GM12891 (cell line): ENCODE measurements at regions not wholly inside any gene's neighbourhood (a gene's known extent, or its start where the extent isn't known, plus 50 kb on each side); places are given as distances from the start of the nearest gene placed in this dataset.
"Not testable (repeated sequence)": the region's sequence is repeated elsewhere in the genome, so short reads cannot be mapped to it uniquely, and the experiment has no call there.

ENCODE experiments used
- DNase-seq: peaks from one replicate; pipeline ENCODE4 v3.0.0; 2011; ENCODE audit warnings: low spot score; ENCODE audit not compliant: insufficient read length
- FAIRE-seq: peaks from 2 replicates; lab custom pipeline; 2011; peaks lifted over from hg19 to GRCh38; lab: Jason Lieb, UNC
- PAX5 ChIP-seq: IDR thresholded peaks from 2 replicates; pipeline ENCODE4 v1.6.1; 2011; ENCODE audit warnings: low read length, moderate library complexity, mild to moderate bottlenecking; ENCODE audit not compliant: insufficient read depth, severe bottlenecking
- POLR2A ChIP-seq: IDR thresholded peaks from 2 replicates; pipeline ENCODE4 v1.6.1; 2011; ENCODE audit warnings: low read depth, low read length, control low read depth
- POLR2AphosphoS5 ChIP-seq: IDR thresholded peaks from 2 replicates; pipeline ENCODE4 v1.6.1; 2011; ENCODE audit warnings: low read depth, low read length, control low read depth
- POU2F2 ChIP-seq: IDR thresholded peaks from 2 replicates; pipeline ENCODE4 v1.6.1; 2011; ENCODE audit warnings: low read depth, mild to moderate bottlenecking, control low read depth, low read length, moderate library complexity
- SPI1 ChIP-seq: IDR thresholded peaks from 2 replicates; pipeline ENCODE4 v1.6.1; 2011; ENCODE audit warnings: low read depth, low read length, control low read depth
- TAF1 ChIP-seq: IDR thresholded peaks from 2 replicates; pipeline ENCODE4 v1.6.1; 2011; ENCODE audit warnings: low read depth, low read length, control low read depth

GRCh38 chr6:21791056-21791455 lies 197.5 kb downstream of the SOX4 start:
- FAIRE-seq, result no peak
- TF ChIP-seq SPI1 (no peak), PAX5 (no peak)
- no peak for DNase-seq

DNA sequence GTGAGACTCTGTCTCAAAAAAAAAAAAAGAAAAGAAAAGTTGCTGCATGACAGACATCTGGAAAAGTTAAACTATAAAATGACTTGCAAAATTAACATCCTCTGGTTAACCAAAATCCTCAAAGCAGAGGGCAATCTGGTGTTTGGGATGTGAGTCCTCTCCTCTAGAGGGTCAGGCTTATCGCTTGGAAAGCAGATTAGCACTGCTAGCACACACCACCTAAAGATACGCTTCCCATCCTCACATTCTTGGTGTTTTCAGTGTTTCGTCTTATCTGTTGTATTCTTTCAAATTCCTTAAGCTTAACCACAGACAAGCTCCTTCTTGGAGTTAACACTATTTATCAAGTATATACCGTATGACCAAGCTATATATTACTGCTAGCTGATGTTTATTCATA lies 198.0 kb downstream of the SOX4 start:
- DNase-seq, result no peak
- FAIRE-seq, result no peak

GRCh38 chr6:21792177-21792576 lies 198.6 kb downstream of the SOX4 start:
- TF ChIP-seq POU2F2, result no peak
- no peak for TF ChIP-seq PAX5
- TF ChIP-seq POLR2AphosphoS5, result no peak
- no peak for TF ChIP-seq TAF1
- no peak for TF ChIP-seq POLR2A
- no peak for TF ChIP-seq SPI1

More for the DNA sequence above, 198.0 kb downstream of the SOX4 start:
- no peak for TF ChIP-seq POLR2A
- TF ChIP-seq POLR2AphosphoS5, result no peak
- no peak for TF ChIP-seq TAF1
- no peak for TF ChIP-seq POU2F2
- TF ChIP-seq PAX5, result no peak
- no peak for TF ChIP-seq SPI1

GRCh38 chr6:21796979-21797378 lies 203.4 kb downstream of the SOX4 start:
- not testable (repeated sequence) for FAIRE-seq, DNase-seq

More at GRCh38 chr6:21792177-21792576, 198.6 kb downstream of the SOX4 start:
- DNase-seq (no peak), FAIRE-seq (no peak)

DNA sequence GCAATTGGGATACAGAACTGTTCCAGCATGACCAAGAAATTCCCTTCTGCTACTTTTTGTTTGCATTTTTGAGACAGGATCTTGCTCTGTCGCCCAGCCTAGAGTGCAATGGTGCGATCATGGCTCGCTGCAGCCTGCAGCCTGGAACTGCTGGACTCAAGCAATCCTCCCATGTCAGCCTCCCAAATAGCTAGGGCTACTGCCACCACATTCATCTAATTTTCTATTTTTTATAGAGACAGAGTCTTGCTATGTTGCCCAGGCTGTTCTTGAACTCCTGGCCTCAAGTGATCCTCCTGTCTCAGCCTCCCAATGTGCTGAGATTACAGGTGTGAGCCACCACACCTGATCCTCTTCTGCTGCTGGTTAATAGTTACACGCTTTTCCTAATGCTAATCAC lies 204.9 kb downstream of the SOX4 start:
- TF ChIP-seq POU2F2 (no peak), POLR2AphosphoS5 (no peak), POLR2A (no peak)
- no peak for FAIRE-seq
- no peak for DNase-seq

DNA sequence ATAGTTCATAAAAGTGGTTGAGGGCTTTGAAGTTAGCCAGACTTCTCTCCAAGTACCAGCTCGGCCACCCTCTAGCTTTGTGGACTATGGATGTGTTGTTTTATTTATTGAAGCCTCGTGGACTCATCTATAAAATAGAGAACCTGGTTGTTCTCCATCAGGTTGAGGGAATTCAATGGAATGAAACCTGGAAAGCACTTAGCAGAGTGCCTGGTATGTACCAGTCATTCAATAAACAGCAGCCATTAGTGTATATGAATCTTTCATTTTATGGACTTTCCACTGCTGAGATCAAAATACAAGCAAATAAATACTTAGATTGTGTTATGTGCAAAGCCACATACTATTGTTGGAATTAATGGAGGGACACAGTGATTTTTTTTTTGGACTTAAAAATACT lies 206.8 kb downstream of the SOX4 start:
- TF ChIP-seq PAX5, result no peak
- TF ChIP-seq TAF1, result no peak
- no peak for TF ChIP-seq POLR2A
- TF ChIP-seq POU2F2, result no peak
- no peak for TF ChIP-seq SPI1
- no peak for TF ChIP-seq POLR2AphosphoS5
- no peak for FAIRE-seq
- no peak for DNase-seq

GRCh38 chr6:21800948-21801438 lies 207.4 kb downstream of the SOX4 start:
- FAIRE-seq (no peak), DNase-seq (no peak)

GRCh38 chr6:21801446-21802174 lies 208.1 kb downstream of the SOX4 start:
- TF ChIP-seq PAX5, result no peak
- no peak for TF ChIP-seq SPI1
- TF ChIP-seq POU2F2, result no peak
- TF ChIP-seq POLR2AphosphoS5, result no peak
- no peak for TF ChIP-seq POLR2A
- no peak for TF ChIP-seq TAF1
- DNase-seq (no peak), FAIRE-seq (no peak)

More at GRCh38 chr6:21800948-21801438, 207.4 kb downstream of the SOX4 start:
- TF ChIP-seq TAF1, result no peak
- TF ChIP-seq POLR2A, result no peak
- TF ChIP-seq POLR2AphosphoS5, result no peak
- no peak for TF ChIP-seq PAX5
- TF ChIP-seq POU2F2, result no peak
- TF ChIP-seq SPI1, result no peak

GRCh38 chr6:21802175-21802822 lies 208.7 kb downstream of the SOX4 start:
- TF ChIP-seq SPI1 (no peak), POLR2A (no peak), POLR2AphosphoS5 (no peak), PAX5 (no peak), POU2F2 (no peak), TAF1 (no peak)
- DNase-seq, result no peak
- no peak for FAIRE-seq

GRCh38 chr6:21804941-21805610 lies 211.5 kb downstream of the SOX4 start:
- DNase-seq (no peak), FAIRE-seq (no peak)

More at GRCh38 chr6:21804941-21805610, 211.5 kb downstream of the SOX4 start:
- no peak for TF ChIP-seq SPI1
- no peak for TF ChIP-seq POLR2AphosphoS5
- no peak for TF ChIP-seq TAF1
- no peak for TF ChIP-seq PAX5
- no peak for TF ChIP-seq POU2F2
- no peak for TF ChIP-seq POLR2A
